HG02623 (cell line): ENCODE measurements at regions not wholly inside any gene's neighbourhood (a gene's known extent, or its start where the extent isn't known, plus 50 kb on each side); places are given as distances from the start of the nearest gene placed in this dataset.
"Not testable (repeated sequence)": the region's sequence is repeated elsewhere in the genome, so short reads cannot be mapped to it uniquely, and the experiment has no call there.

ENCODE experiments used
- ATAC-seq: cut with Tn5 transposase; IDR thresholded peaks from one replicate; pipeline ENCODE4 v1.9.1; 2021; ENCODE audit warnings: moderate library complexity; ENCODE audit not compliant: unreplicated experiment

DNA sequence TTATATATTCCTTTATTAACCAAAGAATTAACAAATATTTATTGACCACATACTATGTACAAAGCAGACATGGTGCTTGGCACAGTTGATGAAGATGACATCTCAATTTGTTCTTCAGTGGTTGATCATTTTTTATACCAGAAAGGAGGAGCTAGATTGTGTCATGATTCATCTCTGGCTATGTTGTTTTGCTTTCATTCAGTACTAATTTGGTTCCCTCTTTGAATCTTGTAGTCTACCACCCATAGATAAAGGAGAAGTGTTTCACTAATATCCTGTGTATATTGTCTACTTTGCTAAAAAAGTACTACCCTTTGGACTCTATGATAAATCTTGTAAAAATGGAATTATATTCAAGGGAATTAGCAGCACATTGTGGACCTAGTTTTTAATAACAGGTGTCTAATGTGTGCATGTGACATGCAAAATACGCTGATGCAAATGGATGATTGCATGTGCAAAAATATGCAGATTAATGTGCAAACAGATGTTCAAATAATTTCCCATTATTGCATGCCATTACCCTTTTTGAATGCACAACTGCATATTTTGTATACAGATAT, 313.2 kb upstream of the ZEB2 start:
- no peak for ATAC-seq

DNA sequence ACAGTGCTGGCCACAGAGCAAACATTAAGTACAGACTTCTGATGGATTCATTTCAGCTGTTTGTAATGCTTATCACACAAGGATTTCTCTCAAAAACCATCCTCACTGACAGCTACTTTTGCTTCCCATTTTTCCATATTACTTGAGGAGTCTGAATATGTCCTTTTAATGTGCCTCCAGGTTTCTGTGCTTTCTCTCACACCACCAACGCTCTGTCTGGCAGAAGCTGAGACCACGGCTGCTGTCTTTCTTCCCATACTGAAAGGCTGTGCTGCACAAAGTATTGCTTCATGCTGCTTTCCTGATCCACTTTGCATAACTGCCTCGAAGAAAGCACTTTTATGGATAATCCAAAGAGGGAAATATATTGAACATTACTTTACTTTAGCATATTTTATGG, 312.1 kb upstream of the ZEB2 start:
- ATAC-seq, result no peak

DNA sequence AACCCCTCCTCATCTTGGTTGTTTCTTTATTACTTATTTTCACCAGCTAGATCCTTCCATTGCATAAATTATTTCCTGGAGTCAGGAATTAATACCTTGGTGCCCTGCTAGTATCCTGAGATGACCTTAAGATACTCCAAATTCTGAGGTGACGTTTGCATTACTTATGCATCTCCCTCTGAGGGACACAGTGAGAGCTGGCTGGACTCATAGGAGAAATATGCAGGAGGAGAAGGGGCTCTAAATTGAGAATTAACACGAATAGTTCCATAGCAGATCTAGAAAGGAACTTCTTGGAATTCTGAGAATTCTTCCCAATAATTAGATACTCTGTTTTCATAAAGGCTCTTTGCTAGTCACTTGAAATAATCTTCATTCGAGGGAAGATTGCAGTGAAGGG, 310.6 kb upstream of the ZEB2 start:
- no peak for ATAC-seq

GRCh38 chr2:144827404-144827803, 307.5 kb upstream of the ZEB2 start:
- no peak for ATAC-seq

DNA sequence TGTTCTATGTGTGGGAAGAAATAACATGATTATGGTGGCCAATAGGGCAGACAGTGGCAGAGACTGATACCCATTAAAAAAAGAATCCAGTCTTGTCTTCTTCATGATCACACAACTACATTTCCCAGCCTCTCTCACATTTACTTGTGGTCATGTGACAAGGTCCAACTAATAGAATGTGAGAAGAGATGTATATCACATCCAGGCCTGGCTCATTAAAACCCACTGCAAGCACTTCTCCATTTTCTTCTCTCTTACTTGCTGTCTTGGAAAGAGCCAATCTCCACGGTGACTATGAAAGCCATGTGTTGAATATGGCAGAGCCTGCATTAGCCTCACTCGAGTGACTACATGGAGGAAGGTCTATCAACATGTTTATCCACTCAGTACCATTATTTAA, 306.2 kb upstream of the ZEB2 start:
- ATAC-seq, result no peak

DNA sequence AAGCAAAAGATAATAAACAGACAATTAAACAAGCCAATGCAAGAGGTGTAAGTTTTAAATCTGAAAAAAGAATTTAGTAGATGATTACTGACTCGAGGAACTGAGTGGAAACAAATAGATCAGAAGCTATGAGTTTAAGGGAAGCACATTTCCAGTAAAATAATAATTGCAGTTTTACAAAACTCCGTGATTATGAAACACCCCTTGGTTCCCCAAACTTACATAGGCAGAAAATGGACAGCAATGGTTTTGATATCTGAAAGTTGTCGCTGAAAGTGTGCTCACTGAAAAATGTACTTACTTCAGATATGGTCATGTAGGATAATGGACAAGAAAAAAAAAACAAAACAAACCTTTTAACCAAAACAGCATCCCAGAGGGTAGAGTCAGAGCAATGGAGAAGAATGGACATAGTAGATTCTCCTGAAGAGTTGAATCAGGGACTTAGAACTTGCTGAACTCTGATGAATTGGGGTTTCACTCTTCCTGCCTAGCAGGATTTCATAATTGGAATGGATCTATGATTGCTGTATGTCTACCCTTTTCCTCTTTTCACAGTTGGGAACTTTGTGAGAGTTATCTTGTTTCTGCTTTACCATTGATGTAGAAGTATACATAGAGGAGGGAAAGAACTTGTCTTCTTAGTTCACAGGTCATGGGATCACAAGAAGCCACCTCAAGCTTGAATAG, 305.6 kb upstream of the ZEB2 start:
- no peak for ATAC-seq

DNA sequence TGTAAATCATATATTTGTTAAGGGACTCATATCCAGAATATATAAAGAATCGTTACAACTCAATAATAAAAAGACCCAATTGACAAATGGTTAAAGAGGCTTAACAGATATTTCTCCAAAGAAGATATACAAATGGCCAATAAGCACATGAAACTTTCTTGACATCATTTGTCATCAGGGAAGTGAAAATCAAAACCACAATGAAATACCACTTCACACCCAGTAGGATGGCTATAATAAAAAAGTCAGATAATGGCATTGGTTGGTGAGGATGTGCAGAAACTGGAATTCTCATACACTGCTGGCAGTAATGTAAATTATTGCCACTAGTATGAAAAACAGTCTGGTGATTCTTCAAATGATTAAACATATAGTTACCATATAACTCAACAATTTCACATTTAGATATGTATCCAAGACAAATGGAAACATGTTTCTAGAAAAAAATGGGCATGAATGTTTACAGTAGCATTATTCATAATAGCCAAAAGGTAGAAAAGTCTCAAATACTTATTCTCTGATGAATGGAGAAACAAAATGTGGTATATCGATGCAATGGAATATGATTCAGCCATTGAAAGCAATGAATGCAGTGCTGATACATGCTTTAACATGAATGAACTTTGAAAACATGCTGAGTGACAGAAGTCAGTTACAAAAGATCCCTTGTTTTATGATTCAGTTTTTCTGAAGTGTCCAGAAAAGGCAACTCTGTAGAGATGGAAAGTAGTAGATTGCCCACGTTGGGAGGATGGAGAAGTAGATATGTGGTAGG, 304.6 kb upstream of the ZEB2 start:
- no peak for ATAC-seq

GRCh38 chr2:144822966-144823365, 303.0 kb upstream of the ZEB2 start:
- ATAC-seq, result no peak

DNA sequence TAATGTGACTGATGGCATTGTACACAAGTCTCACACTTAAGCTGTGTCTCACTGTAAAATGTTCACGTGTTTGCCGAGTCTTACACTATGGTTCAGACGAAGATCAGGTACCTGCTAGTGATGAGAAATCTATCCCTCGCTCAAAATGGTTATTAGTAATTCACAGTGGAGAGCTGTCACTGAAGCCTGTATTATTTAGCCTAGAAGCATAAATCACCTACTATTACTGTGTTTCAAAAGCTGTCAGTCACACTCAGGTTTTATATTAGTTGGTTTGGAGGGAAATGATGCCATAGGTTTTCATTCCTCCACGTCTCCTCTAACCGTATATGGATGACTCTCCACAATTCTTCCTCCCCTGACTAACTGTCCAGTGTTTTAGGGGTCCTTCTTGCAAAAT, 292.4 kb upstream of the ZEB2 start:
- ATAC-seq, result no peak

GRCh38 chr2:144801766-144802165, 281.8 kb upstream of the ZEB2 start:
- no peak for ATAC-seq

- ATAC-seq, result no peak
Measured at GRCh38 chr2:144801325-144801724, 281.4 kb upstream of the ZEB2 start.

- no peak for ATAC-seq
Measured at GRCh38 chr2:144798989-144799388, 279.1 kb upstream of the ZEB2 start.

- ATAC-seq, result no peak
Measured at GRCh38 chr2:144798034-144798433, 278.1 kb upstream of the ZEB2 start.

DNA sequence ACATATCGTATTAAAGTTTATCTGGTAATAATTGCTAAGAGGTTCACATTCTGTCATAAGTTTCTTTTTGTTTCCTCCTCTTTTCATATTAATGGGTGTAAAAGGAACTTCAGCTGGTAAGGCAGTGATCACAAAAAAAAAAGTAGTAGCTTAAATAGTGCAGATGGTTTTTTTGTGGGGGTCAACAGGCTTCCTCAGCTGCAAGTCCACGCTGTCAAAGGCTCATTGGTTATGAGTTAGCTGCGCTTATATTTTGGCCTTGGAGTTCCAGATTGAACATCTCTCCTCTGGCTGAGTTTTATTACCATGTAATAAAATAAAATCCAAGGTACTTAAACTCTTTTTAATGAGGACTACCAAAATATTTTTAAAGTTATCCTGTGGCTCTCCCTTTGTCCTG, 277.0 kb upstream of the ZEB2 start:
- no peak for ATAC-seq

DNA sequence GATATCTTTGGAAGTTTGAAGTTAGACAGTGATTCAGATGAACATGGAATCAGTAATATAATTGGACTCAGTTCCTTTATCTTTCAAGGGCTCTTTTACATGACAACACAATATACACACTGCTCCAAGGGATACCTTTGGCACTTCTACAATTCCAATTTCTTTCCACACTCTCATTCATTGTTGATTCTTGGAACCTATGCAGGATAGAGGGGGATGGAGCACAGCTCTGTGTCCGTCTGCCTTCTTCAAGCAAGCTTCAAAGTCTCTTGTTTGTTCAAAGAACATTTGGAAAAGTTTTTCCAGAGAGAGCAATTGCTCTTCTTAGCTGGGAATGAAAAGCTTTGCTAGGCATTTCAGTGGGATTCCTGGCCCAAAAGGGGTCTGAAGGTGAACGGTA, 276.2 kb upstream of the ZEB2 start:
- ATAC-seq, result no peak

GRCh38 chr2:144785253-144785652, 265.3 kb upstream of the ZEB2 start:
- no peak for ATAC-seq

GRCh38 chr2:144780983-144781382, 261.1 kb upstream of the ZEB2 start:
- ATAC-seq, result no peak

- no peak for ATAC-seq
Measured at GRCh38 chr2:144776766-144777165, 256.8 kb upstream of the ZEB2 start.

- ATAC-seq, result no peak
Measured at GRCh38 chr2:144774809-144775208, 254.9 kb upstream of the ZEB2 start.

DNA sequence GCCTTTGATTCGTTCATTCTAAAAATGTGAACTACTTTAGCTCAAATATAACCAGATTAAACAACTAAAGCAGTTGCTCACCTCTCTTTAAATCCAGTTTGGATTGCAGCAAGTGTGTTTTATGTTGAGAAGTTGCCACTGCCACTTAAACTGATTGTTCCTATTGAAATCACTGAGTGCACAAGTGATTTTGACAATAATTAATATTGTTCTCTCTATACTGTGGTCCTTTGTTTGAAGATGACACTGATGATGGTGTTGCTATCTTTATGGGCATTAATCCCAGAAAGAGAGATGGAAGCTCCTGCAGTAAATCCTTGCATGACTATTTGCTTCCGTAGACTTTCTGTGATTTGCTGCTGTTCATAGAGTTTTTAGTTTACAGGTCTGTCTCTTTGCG, 251.4 kb upstream of the ZEB2 start:
- no peak for ATAC-seq

- ATAC-seq, result no peak
Measured at GRCh38 chr2:144770616-144771230, 250.8 kb upstream of the ZEB2 start.

GRCh38 chr2:144760939-144761338, 241.0 kb upstream of the ZEB2 start:
- not testable (repeated sequence) for ATAC-seq
